Osteocyte (in vitro differentiated cells): ENCODE measurements at regions not wholly inside any gene's neighbourhood (a gene's known extent, or its start where the extent isn't known, plus 50 kb on each side); places are given as distances from the start of the nearest gene placed in this dataset.

Experiments
- DNase-seq: peaks from one replicate; pipeline ENCODE4 v3.0.0; 2021; ENCODE audit warnings: mixed read lengths; ENCODE audit not compliant: unreplicated experiment; ENCODE audit errors: extremely low spot score
- H3K27ac Mint-ChIP-seq: one replicate; pipeline ENCODE4 v1.8.0; 2021; ENCODE audit warnings: mild to moderate bottlenecking, mixed read lengths; ENCODE audit not compliant: unreplicated experiment
- H3K27me3 Mint-ChIP-seq: one replicate; pipeline ENCODE4 v1.8.0; 2021; ENCODE audit warnings: mixed read lengths; ENCODE audit not compliant: unreplicated experiment
- H3K36me3 Mint-ChIP-seq: one replicate; pipeline ENCODE4 v1.8.0; 2021; ENCODE audit warnings: mixed read lengths; ENCODE audit not compliant: unreplicated experiment
- H3K4me1 Mint-ChIP-seq: one replicate; pipeline ENCODE4 v1.8.0; 2021; ENCODE audit warnings: mixed read lengths; ENCODE audit not compliant: unreplicated experiment
- H3K4me3 Mint-ChIP-seq: one replicate; pipeline ENCODE4 v1.8.0; 2021; ENCODE audit warnings: mild to moderate bottlenecking, moderate library complexity, mixed read lengths; ENCODE audit not compliant: unreplicated experiment
- H3K9me3 Mint-ChIP-seq: one replicate; pipeline ENCODE4 v1.8.0; 2021; ENCODE audit warnings: mixed read lengths; ENCODE audit not compliant: unreplicated experiment
- CTCF ChIP-seq: fragments of 200-600 bp; sonication (generic); IDR thresholded peaks from 2 replicates; pipeline ENCODE4 v1.5.0; 2021; ENCODE audit warnings: antibody characterized with exemption, mild to moderate bottlenecking, moderate library complexity

- Mint-ChIP-seq H3K36me3 (no peaks in the 10 kb centered on the region), H3K27ac (no peak overlapping the region), H3K4me1 (no peaks in the 10 kb centered on the region), H3K9me3 (no peaks in the 10 kb centered on the region), H3K4me3 (no peak overlapping the region), H3K27me3 (no peaks in the 10 kb centered on the region)
- no peak for DNase-seq
- TF ChIP-seq CTCF, result no peak
Observed at GRCh38 chr15:53080484-53080883, 290.3 kb upstream of the ONECUT1 start.

GRCh38 chr15:53074221-53074620 lies 284.1 kb upstream of the ONECUT1 start:
- H3K27ac Mint-ChIP-seq, result no peak overlapping the region
- H3K9me3 Mint-ChIP-seq, result peaks cover 4% of the 10 kb centered on the region
- no peaks in the 10 kb centered on the region for H3K4me1 Mint-ChIP-seq
- DNase-seq, result no peak
- no peak for TF ChIP-seq CTCF
- no peaks in the 10 kb centered on the region for H3K27me3 Mint-ChIP-seq
- no peaks in the 10 kb centered on the region for H3K36me3 Mint-ChIP-seq
- H3K4me3 Mint-ChIP-seq, result no peak overlapping the region

GRCh38 chr15:53072077-53072476 lies 281.9 kb upstream of the ONECUT1 start:
- DNase-seq, result no peak

GRCh38 chr15:53068636-53069035 lies 278.5 kb upstream of the ONECUT1 start:
- H3K9me3 Mint-ChIP-seq, result peaks cover 4% of the 10 kb centered on the region
- no peaks in the 10 kb centered on the region for H3K36me3 Mint-ChIP-seq
- no peaks in the 10 kb centered on the region for H3K27me3 Mint-ChIP-seq
- H3K4me3 Mint-ChIP-seq, result no peak overlapping the region
- TF ChIP-seq CTCF, result no peak
- no peak for DNase-seq
- H3K4me1 Mint-ChIP-seq, result no peaks in the 10 kb centered on the region
- H3K27ac Mint-ChIP-seq, result no peak overlapping the region

More at GRCh38 chr15:53072077-53072476, 281.9 kb upstream of the ONECUT1 start:
- no peaks in the 10 kb centered on the region for H3K27me3 Mint-ChIP-seq
- peaks cover 4% of the 10 kb centered on the region for H3K9me3 Mint-ChIP-seq
- H3K27ac Mint-ChIP-seq, result no peak overlapping the region
- H3K4me3 Mint-ChIP-seq, result no peak overlapping the region
- H3K36me3 Mint-ChIP-seq, result no peaks in the 10 kb centered on the region
- no peak for TF ChIP-seq CTCF
- H3K4me1 Mint-ChIP-seq, result no peaks in the 10 kb centered on the region

- H3K27me3 Mint-ChIP-seq, result no peaks in the 10 kb centered on the region
- no peak overlapping the region for H3K27ac Mint-ChIP-seq
- DNase-seq, result no peak
- H3K36me3 Mint-ChIP-seq, result no peaks in the 10 kb centered on the region
- H3K9me3 Mint-ChIP-seq, result peaks cover 10% of the 10 kb centered on the region
- H3K4me3 Mint-ChIP-seq, result no peak overlapping the region
- TF ChIP-seq CTCF, result no peak
- H3K4me1 Mint-ChIP-seq, result no peaks in the 10 kb centered on the region
Observed at GRCh38 chr15:53059273-53060043, 269.3 kb upstream of the ONECUT1 start.
